Esophagus muscularis mucosa (tissue), 4 donors: ENCODE measurements at regions not wholly inside any gene's neighbourhood (a gene's known extent, or its start where the extent isn't known, plus 50 kb on each side); places are given as distances from the start of the nearest gene placed in this dataset.

Experiments
- DNase-seq: peaks from one replicate; pipeline ENCODE4 v3.0.0-alpha.2; 2017; ENCODE audit errors: extremely low spot score
- H3K27ac ChIP-seq, 4 donors: fragments of 200-600 bp; sonication (generic); replicated peaks in 1 of 4; 1 replicate in 3 of 4; 2 replicates in 1 of 4; pipeline ENCODE4 v1.5.1; 2016 to 2019; ENCODE audit warnings: mild to moderate bottlenecking in 1 of 4
- H3K27me3 ChIP-seq, 4 donors: fragments of 200-600 bp; sonication (generic); one replicate each; pipeline versions ENCODE4 v1.5.1 to v1.6.0; 2016 to 2019
- H3K36me3 ChIP-seq, 4 donors: fragments of 200-600 bp; sonication (generic); one replicate each; pipeline ENCODE4 v1.5.1; 2016 to 2019
- H3K4me1 ChIP-seq, 4 donors: fragments of 200-600 bp; sonication (generic); one replicate each; pipeline ENCODE4 v1.5.1; 2016 to 2019
- H3K4me3 ChIP-seq, 4 donors: fragments of 200-600 bp; sonication (generic); 1 replicate in 2 of 4; 2 replicates in 2 of 4; pipeline ENCODE4 v1.5.1; 2016 to 2019; ENCODE audit warnings: mild to moderate bottlenecking in 4 of 4, moderate library complexity in 1 of 4
- H3K9me3 ChIP-seq, 4 donors: fragments of 200-600 bp; sonication (generic); 1 replicate in 3 of 4; 2 replicates in 1 of 4; pipeline ENCODE4 v1.5.1; 2016 to 2019
- CTCF ChIP-seq, 3 experiments: fragments of 200-600 bp in 2 of 3; fragments of 450-650 bp in 1 of 3; sonication (generic) in 2 of 3; IDR thresholded peaks; one replicate each; pipeline ENCODE4 v1.5.1; 2017 to 2019; ENCODE audit warnings: antibody characterized with exemption in 3 of 3, mild to moderate bottlenecking in 2 of 3, moderate library complexity in 1 of 3
- EP300 ChIP-seq: sonication (generic); formaldehyde crosslinking; IDR thresholded peaks from one replicate; pipeline ENCODE4 v1.6.1; 2017; ENCODE audit warnings: antibody characterized with exemption
- POLR2A ChIP-seq: fragments of 450-650 bp; IDR thresholded peaks from one replicate; pipeline ENCODE4 v1.6.1; 2017; ENCODE audit warnings: antibody characterized with exemption, moderate library complexity, mild to moderate bottlenecking, low read depth
- POLR2AphosphoS5 ChIP-seq, 2 donors: sonication (generic); formaldehyde crosslinking; IDR thresholded peaks; one replicate each; pipeline ENCODE4 v1.6.1; 2017; ENCODE audit warnings: antibody characterized with exemption in 2 of 2
- WGBS: methylation state at CpG from one replicate; pipeline ENCODE4 v1.1.5; 2018; 5-methylcytosine and 5-hydroxymethylcytosine counted together
- intact Hi-C: fragments of 100-400 bp; cut with DNase I; formaldehyde crosslinking; loops from one replicate; pipeline ENCODE4 v1.15.1; 2023

- 50% methylated on average over 1 of the region's 1 CpG for WGBS
- DNase-seq = no peak
- H3K27ac ChIP-seq = no peak overlapping the region
- H3K27me3 ChIP-seq = no peaks in the 10 kb centered on the region
- no peak overlapping the region for H3K4me3 ChIP-seq
- intact Hi-C loops = no loop called here
- TF ChIP-seq EP300 = no peak
- no peak for TF ChIP-seq POLR2AphosphoS5 (IDR thresholded peaks at IDR 0.05)
- TF ChIP-seq POLR2A = no peak
- TF ChIP-seq CTCF (IDR thresholded peaks at IDR 0.05) = no peak
- H3K4me1 ChIP-seq = no peaks in the 10 kb centered on the region
- no peaks in the 10 kb centered on the region for H3K36me3 ChIP-seq
- H3K9me3 ChIP-seq = no peaks in the 10 kb centered on the region
These were observed 513.4 kb downstream of the KCNT2 start for GRCh38 chr1:196094821-196095220.

GRCh38 chr1:196091397-196092135 is 516.7 kb downstream of the KCNT2 start:
- TF ChIP-seq EP300 = no peak
- TF ChIP-seq POLR2AphosphoS5 (IDR thresholded peaks at IDR 0.05) = no peak
- no peak for TF ChIP-seq CTCF (IDR thresholded peaks at IDR 0.05)
- TF ChIP-seq POLR2A = no peak
- Histone ChIP-seq H3K9me3 (no peaks in the 10 kb centered on the region), H3K4me1 (no peaks in the 10 kb centered on the region), H3K36me3 (no peaks in the 10 kb centered on the region), H3K4me3 (no peak overlapping the region), H3K27me3 (no peaks in the 10 kb centered on the region), H3K27ac (no peak overlapping the region)
- 70% methylated on average over 8 of the region's 8 CpGs for whole genome bisulfite sequencing
- intact Hi-C loops = no loop called here
- no peak for DNase-seq

- WGBS = 88% methylated on average over 3 of the region's 3 CpGs
These were observed 518.0 kb downstream of the KCNT2 start for GRCh38 chr1:196090226-196090625.

GRCh38 chr1:196088541-196088940 is 519.7 kb downstream of the KCNT2 start:
- no peaks in the 10 kb centered on the region for H3K27me3 ChIP-seq
- TF ChIP-seq CTCF (IDR thresholded peaks at IDR 0.05) (no peak), POLR2AphosphoS5 (IDR thresholded peaks at IDR 0.05) (no peak), POLR2A (no peak), EP300 (no peak)
- 81% methylated on average over 10 of the region's 10 CpGs for WGBS
- H3K36me3 ChIP-seq = no peaks in the 10 kb centered on the region
- no peak for DNase-seq
- no peaks in the 10 kb centered on the region for H3K4me1 ChIP-seq
- no peak overlapping the region for H3K4me3 ChIP-seq
- intact Hi-C loops = no loop called here
- no peaks in the 10 kb centered on the region for H3K9me3 ChIP-seq
- no peak overlapping the region for H3K27ac ChIP-seq

More at GRCh38 chr1:196090226-196090625, 518.0 kb downstream of the KCNT2 start:
- Histone ChIP-seq H3K27me3 (no peaks in the 10 kb centered on the region), H3K4me1 (no peaks in the 10 kb centered on the region), H3K36me3 (no peaks in the 10 kb centered on the region), H3K9me3 (no peaks in the 10 kb centered on the region), H3K4me3 (no peak overlapping the region), H3K27ac (no peak overlapping the region)
- DNase-seq = no peak
- intact Hi-C loops = no loop called here
- TF ChIP-seq CTCF (IDR thresholded peaks at IDR 0.05) (no peak), EP300 (no peak), POLR2AphosphoS5 (IDR thresholded peaks at IDR 0.05) (no peak), POLR2A (no peak)

GRCh38 chr1:196078691-196079090 is 529.5 kb downstream of the KCNT2 start:
- H3K27ac ChIP-seq = no peak overlapping the region
- no peak for DNase-seq
- no peaks in the 10 kb centered on the region for H3K4me1 ChIP-seq
- no peaks in the 10 kb centered on the region for H3K9me3 ChIP-seq
- H3K36me3 ChIP-seq = no peaks in the 10 kb centered on the region
- intact Hi-C loops = no loop called here
- H3K27me3 ChIP-seq = no peaks in the 10 kb centered on the region
- H3K4me3 ChIP-seq = no peak overlapping the region
- WGBS = 81% methylated on average over 3 of the region's 3 CpGs
- TF ChIP-seq POLR2AphosphoS5 (IDR thresholded peaks at IDR 0.05) = no peak
- no peak for TF ChIP-seq POLR2A
- no peak for TF ChIP-seq CTCF (IDR thresholded peaks at IDR 0.05)
- TF ChIP-seq EP300 = no peak
